ENCODE measurements at regions not wholly inside any gene's neighbourhood (a gene's known extent, or its start where the extent isn't known, plus 50 kb on each side); places are given as distances from the start of the nearest gene placed in this dataset.

- TF ChIP-seq CTCF (IDR thresholded peaks at IDR 0.05) (no peak), POLR2A (IDR thresholded peaks at IDR 0.05) (no peak)
Observed at GRCh38 chr13:106752584-106753170, 184.7 kb upstream of the ARGLU1 start.
